ENCODE measurements at regions not wholly inside any gene's neighbourhood (a gene's known extent, or its start where the extent isn't known, plus 50 kb on each side); places are given as distances from the start of the nearest gene placed in this dataset.
A peak's percentile ranks its signal among the peaks of the same experiment; 100 is the strongest.

DNA sequence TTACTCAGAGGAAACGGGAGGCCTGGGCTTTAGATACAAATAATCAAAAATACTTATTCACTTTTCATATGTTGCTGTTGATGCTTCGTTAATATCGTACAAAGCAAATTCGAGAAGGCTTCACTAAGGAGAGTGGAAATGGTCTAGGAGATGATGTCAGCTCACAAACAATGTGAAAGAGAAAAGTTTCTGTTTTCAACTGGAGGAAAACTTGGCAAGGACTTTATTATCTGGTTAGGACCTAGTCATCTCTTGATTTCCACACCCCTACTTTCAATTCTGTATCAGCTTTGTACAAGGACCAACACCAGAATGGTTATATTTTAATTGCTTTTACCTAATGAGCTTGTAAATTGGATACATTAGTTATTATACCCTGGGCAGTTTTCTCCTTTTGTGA, 88.0 kb downstream of the SLC10A2 start:
- Histone ChIP-seq H3K14ac (ENCODE audit: low read length) (no peak overlapping the region), H4K12ac (ENCODE audit: low read depth, low read length) (no peak overlapping the region), H3K79me2 (ENCODE audit: control insufficient read depth, insufficient read depth, low read length, poor library complexity) (no peaks in the 10 kb centered on the region), H3K9ac (ENCODE audit: low read length) (no peak overlapping the region), H3K9me3 (ENCODE audit: insufficient read depth, low read depth, low read length) (no peaks in the 10 kb centered on the region), H3K4me2 (ENCODE audit: low read length) (no peak overlapping the region), H3K27me3 (ENCODE audit: insufficient read depth, low read length) (no peaks in the 10 kb centered on the region), H3K4me1 (ENCODE audit: control insufficient read depth in 1 of 2, insufficient read depth in 2 of 2, low read length in 2 of 2) (peaks cover 0 to 3% of the 10 kb centered on the region in 2 experiments), H3K23ac (ENCODE audit: low read length) (no peak overlapping the region), H3K18ac (ENCODE audit: low read length) (no peak overlapping the region), H2AK5ac (ENCODE audit: low read length) (no peak overlapping the region), H2BK5ac (ENCODE audit: low read depth, low read length, poor library complexity) (no peak overlapping the region), H4K91ac (ENCODE audit: low read depth, low read length) (no peak overlapping the region), H2AFZ (ENCODE audit: insufficient read depth, low read length, poor library complexity) (no peak overlapping the region), H3K79me1 (ENCODE audit: low read length) (no peaks in the 10 kb centered on the region), H3K27ac (ENCODE audit: low read depth, low read length) (no peak overlapping the region), H3K36me3 (ENCODE audit: control insufficient read depth in 1 of 2, insufficient read depth in 2 of 2, low read length in 2 of 2) (no peaks in the 10 kb centered on the region), H3K4ac (ENCODE audit: low read depth, low read length) (no peak overlapping the region), H2BK12ac (ENCODE audit: low read length) (no peak overlapping the region), H4K8ac (ENCODE audit: low read depth, low read length) (no peak overlapping the region), H2BK120ac (ENCODE audit: insufficient read depth, low read length, poor library complexity) (no peak overlapping the region), H3K4me3 (ENCODE audit: low read depth, low read length) (no peak overlapping the region)
- WGBS (ENCODE audit: extremely low coverage, insufficient coverage, insufficient read length), result no CpG with 5 or more reads among the region's 4 CpGs
- DNase-seq, result no peak

DNA sequence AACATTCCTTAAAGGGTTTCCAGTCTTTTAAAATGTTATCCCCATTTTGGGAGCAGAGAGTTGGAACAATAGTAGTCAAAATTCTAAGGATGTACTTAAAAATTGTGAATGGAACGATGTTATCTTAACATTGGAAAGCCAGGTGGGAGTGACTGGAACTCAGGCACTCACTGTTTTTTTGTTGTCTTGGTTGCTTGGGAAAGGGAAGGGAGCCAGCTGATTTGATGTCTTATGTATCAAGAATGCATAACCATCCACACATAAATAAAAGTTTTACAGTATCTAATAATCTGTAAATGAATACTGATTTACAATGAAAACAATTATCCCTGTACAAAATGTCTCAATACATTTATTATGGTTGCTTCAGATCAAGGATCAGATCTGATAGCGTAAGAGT, 88.7 kb downstream of the SLC10A2 start:
- Histone ChIP-seq H3K36me3 (ENCODE audit: control insufficient read depth in 1 of 2, insufficient read depth in 2 of 2, low read length in 2 of 2) (no peaks in the 10 kb centered on the region), H3K4ac (ENCODE audit: low read depth, low read length) (no peak overlapping the region), H4K91ac (ENCODE audit: low read depth, low read length) (no peak overlapping the region), H3K4me2 (ENCODE audit: low read length) (no peak overlapping the region), H3K23ac (ENCODE audit: low read length) (no peak overlapping the region), H3K9ac (ENCODE audit: low read length) (no peak overlapping the region), H3K14ac (ENCODE audit: low read length) (no peak overlapping the region), H2BK5ac (ENCODE audit: low read depth, low read length, poor library complexity) (no peak overlapping the region), H3K9me3 (ENCODE audit: insufficient read depth, low read depth, low read length) (no peaks in the 10 kb centered on the region), H3K18ac (ENCODE audit: low read length) (no peak overlapping the region), H2AFZ (ENCODE audit: insufficient read depth, low read length, poor library complexity) (no peak overlapping the region), H4K12ac (ENCODE audit: low read depth, low read length) (no peak overlapping the region), H2AK5ac (ENCODE audit: low read length) (no peak overlapping the region), H4K8ac (ENCODE audit: low read depth, low read length) (no peak overlapping the region), H3K27ac (ENCODE audit: low read depth, low read length) (no peak overlapping the region), H3K27me3 (ENCODE audit: insufficient read depth, low read length) (no peaks in the 10 kb centered on the region), H2BK12ac (ENCODE audit: low read length) (no peak overlapping the region), H3K79me2 (ENCODE audit: control insufficient read depth, insufficient read depth, low read length, poor library complexity) (no peaks in the 10 kb centered on the region), H3K79me1 (ENCODE audit: low read length) (no peaks in the 10 kb centered on the region), H3K4me3 (ENCODE audit: low read depth, low read length) (no peak overlapping the region), H3K4me1 (ENCODE audit: control insufficient read depth in 1 of 2, insufficient read depth in 2 of 2, low read length in 2 of 2) (peaks cover 0 to 3% of the 10 kb centered on the region in 2 experiments), H2BK120ac (ENCODE audit: insufficient read depth, low read length, poor library complexity) (no peak overlapping the region)
- no peak for DNase-seq
- no CpG with 5 or more reads among the region's 2 CpGs for WGBS (ENCODE audit: extremely low coverage, insufficient coverage, insufficient read length)

DNA sequence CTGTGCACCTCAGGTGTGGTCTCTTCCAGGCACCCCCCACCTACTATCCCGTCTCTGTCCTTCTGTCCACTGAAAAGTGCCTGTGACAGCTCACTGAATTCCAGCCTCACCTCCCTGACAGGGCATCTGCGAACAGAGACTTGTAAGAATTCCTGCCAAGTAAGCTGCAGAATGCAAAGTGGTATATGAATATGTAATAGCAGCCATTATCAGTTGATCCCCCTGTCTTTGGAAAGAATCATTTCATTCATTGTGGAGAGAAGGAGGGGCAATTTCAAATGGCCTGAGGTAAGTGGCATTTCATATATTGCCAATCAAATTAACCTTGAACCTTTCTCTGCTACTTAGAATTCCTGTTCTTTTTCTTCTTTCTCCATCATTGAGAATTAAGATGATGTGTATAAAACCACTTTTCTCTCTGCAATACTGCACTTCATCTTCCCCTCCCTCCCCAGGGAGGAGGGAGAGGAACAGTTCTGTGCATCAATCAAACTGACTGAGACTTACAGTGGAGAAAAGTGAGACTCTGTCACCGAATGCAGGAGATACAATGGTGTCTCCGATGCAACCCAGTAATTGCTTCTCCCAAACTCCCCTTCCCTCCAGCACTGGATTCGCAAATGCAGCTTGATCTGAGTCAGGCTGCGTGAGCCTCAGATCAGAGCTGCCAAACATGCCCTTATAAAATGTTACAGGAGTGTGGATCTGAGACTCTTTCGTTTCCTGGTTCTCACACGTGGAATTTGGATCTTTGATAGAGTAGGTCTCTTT, 91.7 kb downstream of the SLC10A2 start:
- no peaks in the 10 kb centered on the region for H3K27me3 ChIP-seq (ENCODE audit: insufficient read depth, low read length)
- no peaks in the 10 kb centered on the region for H3K79me2 ChIP-seq (ENCODE audit: control insufficient read depth, insufficient read depth, low read length, poor library complexity)
- H2BK12ac ChIP-seq (ENCODE audit: low read length), result peak overlapping the region; percentile 58

DNA sequence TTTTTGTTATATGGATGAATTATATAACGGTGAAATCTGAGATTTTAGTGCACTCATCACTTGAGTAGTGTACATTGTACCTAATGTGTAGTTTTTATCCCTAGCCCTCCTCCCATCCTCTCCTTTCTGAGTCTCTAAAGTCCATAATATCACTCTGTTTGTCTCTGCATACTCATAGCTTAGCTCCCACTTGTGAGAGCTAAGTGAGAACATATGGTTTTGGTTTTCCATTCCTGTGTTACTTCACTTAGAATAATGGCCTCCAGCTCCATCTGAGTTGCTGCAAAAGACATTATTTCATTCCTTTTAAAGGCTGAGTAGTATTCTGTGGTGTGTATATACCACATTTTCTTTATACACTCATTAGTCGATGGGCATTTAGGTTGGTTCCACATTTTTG, 94.0 kb downstream of the SLC10A2 start:
- Histone ChIP-seq H4K91ac (ENCODE audit: low read depth, low read length) (no peak overlapping the region), H3K9ac (ENCODE audit: low read length) (no peak overlapping the region), H3K4me2 (ENCODE audit: low read length) (no peak overlapping the region), H3K4ac (ENCODE audit: low read depth, low read length) (no peak overlapping the region), H4K12ac (ENCODE audit: low read depth, low read length) (no peak overlapping the region), H2BK5ac (ENCODE audit: low read depth, low read length, poor library complexity) (no peak overlapping the region), H3K4me3 (ENCODE audit: low read depth, low read length) (no peak overlapping the region), H3K27me3 (ENCODE audit: insufficient read depth, low read length) (no peaks in the 10 kb centered on the region), H3K36me3 (ENCODE audit: control insufficient read depth in 1 of 2, insufficient read depth in 2 of 2, low read length in 2 of 2) (no peaks in the 10 kb centered on the region), H4K8ac (ENCODE audit: low read depth, low read length) (no peak overlapping the region), H3K18ac (ENCODE audit: low read length) (no peak overlapping the region), H3K23ac (ENCODE audit: low read length) (no peak overlapping the region), H2AK5ac (ENCODE audit: low read length) (no peak overlapping the region), H3K14ac (ENCODE audit: low read length) (no peak overlapping the region), H2BK120ac (ENCODE audit: insufficient read depth, low read length, poor library complexity) (no peak overlapping the region), H3K79me1 (ENCODE audit: low read length) (no peaks in the 10 kb centered on the region), H2BK12ac (ENCODE audit: low read length) (no peak overlapping the region), H2AFZ (ENCODE audit: insufficient read depth, low read length, poor library complexity) (no peak overlapping the region), H3K4me1 (ENCODE audit: control insufficient read depth in 1 of 2, insufficient read depth in 2 of 2, low read length in 2 of 2) (no peaks in the 10 kb centered on the region), H3K27ac (ENCODE audit: low read depth, low read length) (no peak overlapping the region), H3K79me2 (ENCODE audit: control insufficient read depth, insufficient read depth, low read length, poor library complexity) (no peaks in the 10 kb centered on the region), H3K9me3 (ENCODE audit: insufficient read depth, low read depth, low read length) (no peaks in the 10 kb centered on the region)
- whole genome bisulfite sequencing (ENCODE audit: extremely low coverage, insufficient coverage, insufficient read length), result no CpG with 5 or more reads among the region's 2 CpGs
- DNase-seq, result no peak

More for the DNA sequence above, 91.7 kb downstream of the SLC10A2 start:
- no peak overlapping the region for H3K4me2 ChIP-seq (ENCODE audit: low read length)
- H3K23ac ChIP-seq (ENCODE audit: low read length), result no peak overlapping the region
- no peak overlapping the region for H3K4me3 ChIP-seq (ENCODE audit: low read depth, low read length)
- H2BK5ac ChIP-seq (ENCODE audit: low read depth, low read length, poor library complexity), result no peak overlapping the region
- no peak for DNase-seq
- H3K36me3 ChIP-seq (ENCODE audit: control insufficient read depth in 1 of 2, insufficient read depth in 2 of 2, low read length in 2 of 2), result no peaks in the 10 kb centered on the region
- no peaks in the 10 kb centered on the region for H3K79me1 ChIP-seq (ENCODE audit: low read length)
- no peaks in the 10 kb centered on the region for H3K9me3 ChIP-seq (ENCODE audit: insufficient read depth, low read depth, low read length)
- H3K27ac ChIP-seq (ENCODE audit: low read depth, low read length), result no peak overlapping the region
- no peak overlapping the region for H3K14ac ChIP-seq (ENCODE audit: low read length)
- H4K8ac ChIP-seq (ENCODE audit: low read depth, low read length), result no peak overlapping the region
- WGBS (ENCODE audit: extremely low coverage, insufficient coverage, insufficient read length), result no CpG with 5 or more reads among the region's 8 CpGs
- H2BK120ac ChIP-seq (ENCODE audit: insufficient read depth, low read length, poor library complexity), result no peak overlapping the region
- no peak overlapping the region for H4K91ac ChIP-seq (ENCODE audit: low read depth, low read length)
- H2AK5ac ChIP-seq (ENCODE audit: low read length), result no peak overlapping the region
- H3K9ac ChIP-seq (ENCODE audit: low read length), result no peak overlapping the region
- no peak overlapping the region for H2AFZ ChIP-seq (ENCODE audit: insufficient read depth, low read length, poor library complexity)
- no peak overlapping the region for H4K12ac ChIP-seq (ENCODE audit: low read depth, low read length)
- no peaks in the 10 kb centered on the region for H3K4me1 ChIP-seq (ENCODE audit: control insufficient read depth in 1 of 2, insufficient read depth in 2 of 2, low read length in 2 of 2)
- H3K18ac ChIP-seq (ENCODE audit: low read length), result no peak overlapping the region
- H3K4ac ChIP-seq (ENCODE audit: low read depth, low read length), result no peak overlapping the region

Measured in trophoblast cell (in vitro differentiated cells and primary cell).